ENCODE measurements at regions not wholly inside any gene's neighbourhood (a gene's known extent, or its start where the extent isn't known, plus 50 kb on each side); places are given as distances from the start of the nearest gene placed in this dataset.

DNA sequence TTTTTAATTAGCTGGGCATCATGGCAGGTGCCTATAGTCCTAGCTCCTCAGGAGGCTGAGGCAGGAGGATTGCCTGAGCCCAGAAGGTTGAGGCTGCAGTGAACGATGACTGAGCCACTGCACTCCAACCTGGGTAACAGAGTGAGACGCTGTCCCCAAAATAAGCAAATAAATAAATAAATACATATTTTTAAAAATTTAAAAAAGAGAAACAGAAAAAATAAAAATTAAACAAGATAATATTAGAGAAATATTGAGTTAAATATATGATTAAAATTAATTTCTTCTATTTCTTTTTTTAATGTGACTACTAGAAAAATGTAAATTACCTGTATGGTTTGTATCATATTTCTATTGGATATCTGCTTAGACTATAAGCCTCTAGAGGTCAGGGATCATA lies 59.3 kb upstream of the ATP1A1 start:
- TF ChIP-seq POLR2AphosphoS5 (IDR thresholded peaks at IDR 0.05): no peak
- TF ChIP-seq, protein P1, sequence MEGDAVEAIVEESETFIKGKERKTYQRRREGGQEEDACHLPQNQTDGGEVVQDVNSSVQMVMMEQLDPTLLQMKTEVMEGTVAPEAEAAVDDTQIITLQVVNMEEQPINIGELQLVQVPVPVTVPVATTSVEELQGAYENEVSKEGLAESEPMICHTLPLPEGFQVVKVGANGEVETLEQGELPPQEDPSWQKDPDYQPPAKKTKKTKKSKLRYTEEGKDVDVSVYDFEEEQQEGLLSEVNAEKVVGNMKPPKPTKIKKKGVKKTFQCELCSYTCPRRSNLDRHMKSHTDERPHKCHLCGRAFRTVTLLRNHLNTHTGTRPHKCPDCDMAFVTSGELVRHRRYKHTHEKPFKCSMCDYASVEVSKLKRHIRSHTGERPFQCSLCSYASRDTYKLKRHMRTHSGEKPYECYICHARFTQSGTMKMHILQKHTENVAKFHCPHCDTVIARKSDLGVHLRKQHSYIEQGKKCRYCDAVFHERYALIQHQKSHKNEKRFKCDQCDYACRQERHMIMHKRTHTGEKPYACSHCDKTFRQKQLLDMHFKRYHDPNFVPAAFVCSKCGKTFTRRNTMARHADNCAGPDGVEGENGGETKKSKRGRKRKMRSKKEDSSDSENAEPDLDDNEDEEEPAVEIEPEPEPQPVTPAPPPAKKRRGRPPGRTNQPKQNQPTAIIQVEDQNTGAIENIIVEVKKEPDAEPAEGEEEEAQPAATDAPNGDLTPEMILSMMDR (IDR thresholded peaks at IDR 0.05): no peak
- TF ChIP-seq POLR2A (IDR thresholded peaks at IDR 0.05): no peak

Data from breast epithelium (tissue), 3 donors.